ENCODE measurements at regions not wholly inside any gene's neighbourhood (a gene's known extent, or its start where the extent isn't known, plus 50 kb on each side); places are given as distances from the start of the nearest gene placed in this dataset.
A peak's percentile ranks its signal among the peaks of the same experiment; 100 is the strongest.

GRCh38 chr10:29857843-29858701 is 201.3 kb downstream of the JCAD start:
- no peak for DNase-seq (ENCODE audit: low read depth)

GRCh38 chr10:29856295-29856694 is 203.1 kb downstream of the JCAD start:
- DNase-seq (ENCODE audit: low read depth) = no peak

DNA sequence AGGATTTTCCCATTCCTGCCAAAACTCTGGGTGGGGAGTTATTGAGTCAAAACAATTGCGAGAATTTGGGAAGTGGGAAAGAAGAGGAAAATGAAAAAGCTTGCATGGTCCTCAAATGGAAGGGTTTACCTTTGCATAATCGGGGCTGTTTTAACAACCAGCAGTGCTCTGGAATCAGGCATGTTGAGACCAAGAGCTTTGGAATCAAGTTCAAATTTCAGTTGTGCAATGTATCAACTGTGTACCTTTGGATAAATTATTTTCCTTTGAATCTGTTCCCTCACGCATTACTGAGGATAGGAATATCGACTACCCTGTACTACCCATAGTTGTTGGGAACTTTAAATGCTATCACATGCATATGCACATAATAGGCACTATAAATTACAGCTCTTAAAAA is 205.5 kb downstream of the JCAD start:
- DNase-seq (ENCODE audit: low read depth) = no peak

GRCh38 chr10:29851241-29851640 is 208.1 kb downstream of the JCAD start:
- no peak for DNase-seq (ENCODE audit: low read depth)

DNA sequence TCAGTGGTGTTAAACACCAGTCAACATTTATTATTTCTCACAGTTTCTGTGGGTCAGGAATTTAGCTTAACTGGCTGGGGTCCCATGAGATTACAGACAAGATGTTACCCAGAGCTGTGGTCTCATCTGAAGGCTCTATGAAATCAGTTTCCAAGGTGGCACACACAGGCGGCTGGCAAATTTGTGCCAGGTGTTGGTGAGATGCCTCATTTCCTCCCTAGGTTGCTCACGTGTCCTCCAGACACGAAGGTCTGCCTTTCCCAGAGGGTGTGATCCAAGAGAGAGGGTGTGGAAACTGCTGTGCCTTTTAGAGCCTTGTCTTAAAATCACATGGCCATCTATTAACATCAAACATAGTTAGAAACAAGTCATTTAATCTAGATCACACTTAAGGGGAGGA is 209.0 kb downstream of the JCAD start:
- no peak for DNase-seq (ENCODE audit: low read depth)

DNA sequence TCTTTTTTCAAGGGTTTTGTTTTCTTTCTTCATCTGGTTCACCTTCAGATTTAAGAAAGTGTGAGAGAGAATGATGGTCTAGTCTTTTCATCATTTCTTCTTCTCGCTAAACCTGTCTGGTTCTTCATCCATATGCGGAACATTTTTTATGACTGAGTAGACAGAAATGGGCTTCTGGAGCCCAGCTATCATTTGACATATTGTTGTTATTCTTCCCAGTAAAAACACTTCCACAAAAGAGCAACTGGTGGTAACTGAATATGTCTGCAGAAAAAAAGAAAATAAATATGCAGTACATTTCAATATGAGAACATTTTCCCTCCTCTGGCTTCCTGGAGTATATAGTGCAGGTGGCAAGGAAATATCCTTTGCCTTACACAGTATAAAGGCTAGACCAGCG is 209.5 kb downstream of the JCAD start:
- DNase-seq (ENCODE audit: low read depth) = no peak

DNA sequence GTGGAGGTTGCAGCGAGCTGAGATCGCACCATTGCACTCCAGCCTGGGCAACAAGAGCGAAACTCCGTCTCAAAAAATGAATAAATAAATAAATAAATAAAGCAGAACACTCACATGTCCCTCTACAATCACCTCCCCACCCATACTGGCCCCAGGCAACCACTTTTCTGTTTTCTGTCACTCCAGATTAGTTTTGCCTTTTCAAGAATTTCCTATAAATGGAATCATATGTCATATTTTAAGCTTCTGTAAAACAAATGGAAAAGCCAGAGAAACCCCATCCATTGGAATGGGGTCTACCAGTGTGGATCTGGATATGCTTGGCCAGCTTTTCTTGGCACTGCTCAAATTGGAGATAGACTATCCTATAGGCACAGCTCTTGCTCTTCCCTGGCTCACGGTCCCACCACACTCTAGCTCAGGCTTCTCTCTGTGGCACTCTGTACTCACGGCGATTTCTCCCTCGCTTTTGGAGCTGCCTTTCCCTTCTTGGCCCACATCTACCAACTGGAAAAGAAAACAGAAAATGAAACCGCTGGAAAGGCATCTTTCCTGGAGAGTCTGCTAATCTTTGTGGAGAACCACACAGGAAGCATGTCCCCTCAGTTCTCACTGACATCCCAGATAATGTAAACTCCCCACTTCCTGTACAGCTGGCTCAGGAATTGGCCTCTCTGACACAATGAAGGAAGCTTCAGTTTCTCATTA is 210.1 kb downstream of the JCAD start:
- peak; percentile 56 for DNase-seq (ENCODE audit: low read depth)

GRCh38 chr10:29846881-29847280 is 212.1 kb upstream of the SVIL start:
- no peak for DNase-seq (ENCODE audit: low read depth)

DNA sequence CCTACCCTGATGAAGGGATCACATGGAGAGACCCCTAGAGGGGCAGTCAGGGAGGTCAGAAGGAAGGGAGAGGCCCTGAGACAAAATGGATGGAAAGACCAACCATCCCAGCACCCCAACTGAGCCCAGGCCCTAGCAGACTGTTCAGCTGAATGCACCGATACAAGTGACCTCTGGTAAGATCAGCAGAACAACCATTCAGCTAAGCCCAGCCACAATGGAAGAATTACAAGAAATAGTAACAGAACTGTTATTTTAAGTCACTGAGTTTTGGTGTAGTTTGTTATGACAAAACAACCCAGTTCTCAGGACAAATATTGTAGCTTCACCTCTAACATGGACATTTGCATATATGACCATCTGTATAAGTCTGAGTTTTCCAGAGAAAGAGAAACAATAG is 210.4 kb upstream of the SVIL start:
- DNase-seq (ENCODE audit: low read depth) = no peak

DNA sequence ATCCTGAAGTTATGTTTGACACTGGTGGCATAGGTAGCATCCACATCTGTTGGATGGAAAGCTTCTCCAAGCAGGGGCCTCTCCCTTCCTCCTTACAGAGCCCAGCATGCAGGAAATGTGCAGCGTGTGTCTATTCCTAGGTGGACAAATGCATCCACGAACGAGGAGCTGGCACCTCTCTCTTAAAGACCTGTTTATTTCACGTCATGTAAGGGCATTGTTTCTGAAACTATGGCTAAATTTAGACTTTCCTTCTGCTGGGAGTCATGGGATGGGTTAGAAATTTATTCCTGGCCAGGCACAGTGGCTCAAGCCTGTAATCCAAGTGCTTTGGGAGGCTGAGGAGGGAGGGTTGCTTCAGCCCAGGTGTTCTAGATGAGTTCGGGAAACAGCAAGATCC is 208.4 kb upstream of the SVIL start:
- DNase-seq (ENCODE audit: low read depth) = no peak

DNA sequence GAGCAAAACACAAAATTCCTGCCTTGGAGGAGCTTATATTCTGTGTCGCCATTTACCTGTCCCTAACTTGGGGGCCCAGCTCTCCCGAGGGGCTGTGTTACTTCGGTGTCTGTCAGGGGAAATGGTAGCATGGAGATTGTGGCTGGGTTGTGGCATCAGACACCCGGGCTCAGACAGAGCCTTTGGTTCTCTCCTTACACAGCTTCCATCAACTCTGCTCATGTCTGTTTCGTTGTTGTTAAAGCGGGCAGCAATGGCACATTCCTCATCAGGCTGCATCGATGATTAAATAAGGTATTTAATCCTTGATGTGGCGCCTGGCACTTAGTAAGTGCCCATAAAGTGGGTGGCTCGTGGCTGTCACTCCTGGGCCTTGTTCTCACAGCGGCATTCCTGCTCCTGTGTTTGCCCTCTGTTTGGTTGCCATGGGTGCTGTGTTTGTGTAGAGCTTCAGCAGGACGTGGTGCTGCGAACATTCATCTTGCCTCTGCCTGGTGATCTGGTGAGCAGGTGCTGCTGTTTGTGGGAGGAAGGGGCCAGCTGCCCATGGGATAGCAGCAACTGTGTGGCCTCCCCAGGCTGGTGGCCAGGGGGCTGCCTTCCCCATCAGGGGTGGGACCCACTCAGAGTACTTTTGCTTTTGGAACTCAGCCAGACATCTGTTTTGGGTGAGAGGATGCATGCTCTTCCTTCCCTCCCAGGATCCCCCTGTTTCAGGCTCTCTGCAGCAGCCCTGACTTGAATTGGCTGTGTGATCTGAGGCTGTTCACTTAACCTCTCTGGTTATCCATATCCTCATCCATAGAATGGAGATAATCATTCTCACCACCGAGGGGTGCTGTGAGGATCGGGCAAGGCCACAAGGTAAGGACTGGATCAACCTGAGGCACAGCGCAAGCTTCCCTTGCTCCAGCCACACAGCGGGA is 207.2 kb upstream of the SVIL start:
- no peak for DNase-seq (ENCODE audit: low read depth)

- DNase-seq (ENCODE audit: low read depth) = no peak
Observed at GRCh38 chr10:29840516-29841276, 205.9 kb upstream of the SVIL start.

- no peak for DNase-seq (ENCODE audit: low read depth)
Observed at GRCh38 chr10:29839826-29840515, 205.2 kb upstream of the SVIL start.

GRCh38 chr10:29838539-29838938 is 203.8 kb upstream of the SVIL start:
- no peak for DNase-seq (ENCODE audit: low read depth)

GRCh38 chr10:29837586-29837985 is 202.8 kb upstream of the SVIL start:
- DNase-seq (ENCODE audit: low read depth) = no peak

DNA sequence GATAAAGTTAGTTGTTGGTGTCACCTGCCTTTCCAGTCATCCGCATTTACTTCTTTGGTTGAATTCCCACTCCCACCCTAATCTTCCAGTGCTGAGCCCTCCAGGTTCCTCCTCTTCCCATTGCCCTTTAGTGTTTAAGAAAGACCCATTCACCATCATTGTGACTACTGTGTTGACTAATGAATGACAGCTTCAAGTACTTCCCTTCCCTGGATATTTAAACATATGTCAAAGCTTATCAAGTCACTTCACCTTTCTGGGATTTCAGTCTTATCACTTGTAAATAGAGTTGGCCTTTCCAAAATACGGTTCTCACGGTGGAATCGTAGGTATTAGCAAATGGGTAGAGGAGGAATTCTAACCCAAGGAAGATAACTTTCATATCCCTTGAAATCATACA is 201.6 kb upstream of the SVIL start:
- no peak for DNase-seq (ENCODE audit: low read depth)

- no peak for DNase-seq (ENCODE audit: low read depth)
Observed at GRCh38 chr10:29835055-29835454, 200.3 kb upstream of the SVIL start.

DNA sequence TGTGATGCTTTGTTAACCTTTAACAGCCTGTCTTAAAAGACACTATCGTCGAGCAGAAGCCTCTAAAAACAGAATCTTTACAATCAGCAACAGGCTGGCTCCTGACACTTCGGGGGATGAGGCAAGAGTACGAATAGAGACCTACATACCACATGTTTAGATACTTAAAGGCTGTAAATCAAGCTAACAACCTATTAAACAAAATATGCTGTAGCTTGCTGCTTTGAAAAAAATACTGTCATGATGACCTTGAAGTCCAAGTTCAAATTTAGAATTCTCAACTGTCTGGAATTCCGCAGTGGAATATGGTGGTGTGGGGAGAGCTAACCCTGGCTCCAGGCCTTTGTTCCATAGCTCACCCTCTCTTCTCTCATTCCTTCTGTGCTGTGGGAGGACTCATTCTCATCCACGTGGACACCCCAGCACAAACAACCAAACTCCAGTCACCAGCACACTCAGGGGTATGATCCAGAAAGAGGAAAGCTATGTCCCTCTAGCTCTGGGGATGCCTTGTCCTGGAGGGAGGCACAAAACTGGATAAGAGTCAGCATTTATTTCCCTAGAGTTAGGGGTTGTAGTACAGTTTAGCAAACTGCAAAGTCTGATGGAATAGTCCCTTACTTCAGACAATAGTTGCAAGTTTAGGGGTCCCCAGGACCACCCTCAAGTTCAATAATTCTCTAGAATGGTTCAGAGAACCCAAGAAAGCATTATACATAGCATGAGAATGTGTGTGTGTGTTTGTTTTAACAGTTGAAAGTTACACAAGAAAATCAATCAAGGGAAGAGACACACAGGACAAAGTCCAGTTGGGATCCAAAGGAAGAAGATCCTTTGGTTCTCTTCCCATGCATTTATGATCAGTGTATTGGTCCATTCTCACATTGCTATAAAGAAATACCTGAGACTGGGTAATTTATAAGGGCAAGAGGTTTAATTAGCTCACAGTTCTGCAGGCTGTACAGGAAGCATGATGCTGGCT is 196.1 kb upstream of the SVIL start:
- DNase-seq (ENCODE audit: low read depth) = no peak

- DNase-seq (ENCODE audit: low read depth) = no peak
Observed at GRCh38 chr10:29829776-29830175, 195.0 kb upstream of the SVIL start.

- no peak for DNase-seq (ENCODE audit: low read depth)
Observed at GRCh38 chr10:29828956-29829355, 194.2 kb upstream of the SVIL start.
